Spleen (tissue), 11 donors: ENCODE measurements at regions not wholly inside any gene's neighbourhood (a gene's known extent, or its start where the extent isn't known, plus 50 kb on each side); places are given as distances from the start of the nearest gene placed in this dataset.

Experiments used
- DNase-seq: peaks from one replicate; pipeline ENCODE4 v3.0.0-alpha.2; 2020
- H3K27ac ChIP-seq, 8 donors: fragments of 200-600 bp; sonication (generic) in 7 of 8; 1 replicate in 4 of 8; 2 replicates in 4 of 8; pipeline versions ENCODE4 v1.5.0 to v1.8.0; 2016 to 2021; ENCODE audit warnings: inconsistent platforms in 4 of 8, mild to moderate bottlenecking in 4 of 8, moderate library complexity in 1 of 8
- H3K27me3 ChIP-seq, 7 donors: fragments of 200-600 bp; sonication (generic) in 6 of 7; replicated peaks in 1 of 7; 1 replicate in 4 of 7; 2 replicates in 3 of 7; pipeline versions ENCODE4 v1.5.0 to v1.8.0; 2016 to 2021; ENCODE audit warnings: inconsistent platforms in 3 of 7, mild to moderate bottlenecking in 1 of 7
- H3K36me3 ChIP-seq, 6 donors: fragments of 200-600 bp; sonication (generic) in 5 of 6; 1 replicate in 4 of 6; 2 replicates in 2 of 6; pipeline versions ENCODE4 v1.5.0 to v1.8.0; 2016 to 2021; ENCODE audit warnings: inconsistent platforms in 2 of 6
- H3K4me1 ChIP-seq, 6 donors: fragments of 200-600 bp; sonication (generic) in 5 of 6; 1 replicate in 3 of 6; 2 replicates in 3 of 6; pipeline versions ENCODE4 v1.5.0 to v1.8.0; 2016 to 2021; ENCODE audit warnings: inconsistent platforms in 3 of 6
- H3K4me3 ChIP-seq, 8 donors: fragments of 200-600 bp; sonication (generic) in 7 of 8; 1 replicate in 4 of 8; 2 replicates in 4 of 8; pipeline versions ENCODE4 v1.5.0 to v1.8.0; 2016 to 2021; ENCODE audit warnings: inconsistent platforms in 4 of 8, mild to moderate bottlenecking in 4 of 8, moderate library complexity in 2 of 8
- H3K9me3 ChIP-seq, 8 donors: fragments of 200-600 bp; sonication (generic) in 7 of 8; 1 replicate in 4 of 8; 2 replicates in 4 of 8; pipeline versions ENCODE4 v1.5.0 to v1.8.0; 2016 to 2021; ENCODE audit warnings: inconsistent platforms in 4 of 8
- POLR2A ChIP-seq, 3 donors: fragments of 450-650 bp; IDR thresholded peaks; one replicate each; pipeline ENCODE4 v1.5.1; 2017; ENCODE audit warnings: antibody characterized with exemption in 3 of 3, mild to moderate bottlenecking in 1 of 3
- POLR2AphosphoS5 ChIP-seq, 3 donors: sonication (generic); formaldehyde crosslinking; IDR thresholded peaks; one replicate each; pipeline ENCODE4 v1.5.1; 2017; ENCODE audit warnings: antibody characterized with exemption in 3 of 3
- WGBS, 5 donors: extraction: QIAGEN DNeasy Blood & Tissue Kit in 3 of 5; methylation state at CpG; one replicate each; pipeline versions ENCODE4 v1.1.5 to v1.1.7; 2013 to 2018; 5-methylcytosine and 5-hydroxymethylcytosine counted together
- intact Hi-C: fragments of 100-400 bp; cut with DNase I; formaldehyde crosslinking; loops from one replicate; pipeline ENCODE4 v1.15.0; 2023; ENCODE audit warnings: low total_unique reads
- TF ChIP-seq, protein P1 (sequence below), 11 experiments: fragments of 200-600 bp in 7 of 11; fragments of 450-650 bp in 4 of 11; sonication (generic) in 4 of 11; IDR thresholded peaks in 8 of 11; conservative IDR thresholded peaks in 3 of 11; 1 replicate in 7 of 11; 2 replicates in 4 of 11; pipeline versions ENCODE4 v1.4.0 to v1.8.0; 2016 to 2021; ENCODE audit warnings: antibody characterized with exemption in 11 of 11, inconsistent platforms in 4 of 11, mild to moderate bottlenecking in 1 of 11
- donor health status: healthy with polysubstance abuse.
- donor health status: DM: no; HTN: no; CAD: no; lungs with moderate emphysema.
- donor health status: DM: no; HTN: no; CAD: no.
- donor health status: Bipolar disorder and iron deficiency.
- donor health status: healthy.
- donor health status: DM: no; HTN: no; CAD: no.
- donor health status: DM: yes; HTN: yes; CAD: no.

DNA sequence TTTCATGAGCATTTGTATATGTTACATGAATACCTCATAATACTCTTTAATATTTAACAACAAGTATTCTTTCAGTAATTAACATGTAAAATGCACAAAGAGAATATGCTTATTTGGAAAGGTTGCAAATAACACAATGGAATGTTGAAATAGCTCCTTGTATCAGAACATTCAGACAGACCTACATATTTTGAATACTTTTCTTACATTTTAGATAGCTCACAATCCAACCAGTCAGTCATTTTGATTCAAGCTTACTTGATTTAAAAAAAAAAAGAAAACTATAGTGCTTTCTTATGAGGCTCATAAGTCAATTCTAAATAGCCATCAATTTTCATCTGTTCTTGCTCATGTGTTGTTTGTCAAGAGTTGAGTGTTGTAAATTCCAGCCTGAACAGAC, 518.8 kb downstream of the ADGRL2 start:
- Histone ChIP-seq H3K9me3 (no peaks in the 10 kb centered on the region), H3K27ac (no peak overlapping the region), H3K36me3 (no peaks in the 10 kb centered on the region), H3K4me3 (no peak overlapping the region), H3K27me3 (no peaks in the 10 kb centered on the region), H3K4me1 (no peaks in the 10 kb centered on the region)
- no peak for DNase-seq
- TF ChIP-seq POLR2AphosphoS5 (IDR thresholded peaks at IDR 0.05), result no peak
- TF ChIP-seq, protein P1, sequence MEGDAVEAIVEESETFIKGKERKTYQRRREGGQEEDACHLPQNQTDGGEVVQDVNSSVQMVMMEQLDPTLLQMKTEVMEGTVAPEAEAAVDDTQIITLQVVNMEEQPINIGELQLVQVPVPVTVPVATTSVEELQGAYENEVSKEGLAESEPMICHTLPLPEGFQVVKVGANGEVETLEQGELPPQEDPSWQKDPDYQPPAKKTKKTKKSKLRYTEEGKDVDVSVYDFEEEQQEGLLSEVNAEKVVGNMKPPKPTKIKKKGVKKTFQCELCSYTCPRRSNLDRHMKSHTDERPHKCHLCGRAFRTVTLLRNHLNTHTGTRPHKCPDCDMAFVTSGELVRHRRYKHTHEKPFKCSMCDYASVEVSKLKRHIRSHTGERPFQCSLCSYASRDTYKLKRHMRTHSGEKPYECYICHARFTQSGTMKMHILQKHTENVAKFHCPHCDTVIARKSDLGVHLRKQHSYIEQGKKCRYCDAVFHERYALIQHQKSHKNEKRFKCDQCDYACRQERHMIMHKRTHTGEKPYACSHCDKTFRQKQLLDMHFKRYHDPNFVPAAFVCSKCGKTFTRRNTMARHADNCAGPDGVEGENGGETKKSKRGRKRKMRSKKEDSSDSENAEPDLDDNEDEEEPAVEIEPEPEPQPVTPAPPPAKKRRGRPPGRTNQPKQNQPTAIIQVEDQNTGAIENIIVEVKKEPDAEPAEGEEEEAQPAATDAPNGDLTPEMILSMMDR (IDR thresholded peaks at IDR 0.05 in 8 of 11, conservative IDR thresholded peaks at IDR 0.05 in 3 of 11), result no peak
- no peak for TF ChIP-seq POLR2A (IDR thresholded peaks at IDR 0.05)
- intact Hi-C loops, result no loop called here

DNA sequence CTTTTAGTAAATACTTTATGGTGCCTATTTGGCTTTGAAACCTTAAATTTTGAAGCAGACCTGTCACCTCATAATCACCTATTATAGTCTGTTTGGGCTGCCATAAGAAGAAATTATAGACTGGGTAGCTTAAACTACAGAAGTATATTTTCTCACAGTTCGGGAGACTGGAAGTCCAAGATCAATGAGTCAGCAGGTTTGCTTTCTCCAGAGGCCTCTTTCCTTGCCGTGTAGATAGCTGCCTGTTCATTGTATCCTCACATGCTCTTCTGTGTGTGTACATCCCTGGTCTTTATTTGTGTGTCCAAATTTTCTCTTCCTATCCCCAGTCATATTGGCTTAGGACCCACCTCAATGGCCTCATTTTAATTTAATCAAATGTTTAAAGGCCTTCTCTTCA, 518.2 kb downstream of the ADGRL2 start:
- Histone ChIP-seq H3K4me3 (no peak overlapping the region), H3K4me1 (no peaks in the 10 kb centered on the region), H3K9me3 (no peaks in the 10 kb centered on the region), H3K36me3 (no peaks in the 10 kb centered on the region), H3K27ac (no peak overlapping the region), H3K27me3 (no peaks in the 10 kb centered on the region)
- WGBS, 5 donors, result 76 to 94% (median 84%) methylated on average over 2 of the region's 2 CpGs
- intact Hi-C loops, result no loop called here
- TF ChIP-seq POLR2A (IDR thresholded peaks at IDR 0.05) (no peak), POLR2AphosphoS5 (IDR thresholded peaks at IDR 0.05) (no peak)
- TF ChIP-seq, protein P1 (IDR thresholded peaks at IDR 0.05 in 8 of 11, conservative IDR thresholded peaks at IDR 0.05 in 3 of 11), result no peak
- DNase-seq, result no peak

DNA sequence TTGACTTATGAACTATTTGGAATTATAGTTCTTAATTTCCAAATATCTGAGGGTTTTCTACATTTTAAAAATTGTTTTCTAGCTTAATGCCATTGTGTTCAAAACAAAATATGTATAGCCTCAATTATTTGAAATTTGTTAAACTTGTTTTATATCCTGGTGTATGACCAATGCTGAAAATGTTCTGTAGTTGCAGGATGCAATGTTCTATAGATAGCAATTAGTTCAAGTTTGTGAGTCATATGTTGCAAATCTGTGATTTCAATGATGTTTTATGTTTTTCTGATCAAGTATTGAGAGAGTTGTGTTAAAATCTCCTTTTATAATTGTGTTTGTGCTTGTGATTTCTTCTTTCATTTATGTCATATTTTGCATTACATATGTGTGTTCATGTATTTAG, 517.5 kb downstream of the ADGRL2 start:
- H3K36me3 ChIP-seq, result no peaks in the 10 kb centered on the region
- intact Hi-C loops, result no loop called here
- no peak overlapping the region for H3K4me3 ChIP-seq
- no peak overlapping the region for H3K27ac ChIP-seq
- TF ChIP-seq POLR2A (IDR thresholded peaks at IDR 0.05) (no peak), POLR2AphosphoS5 (IDR thresholded peaks at IDR 0.05) (no peak)
- TF ChIP-seq, protein P1 (IDR thresholded peaks at IDR 0.05 in 8 of 11, conservative IDR thresholded peaks at IDR 0.05 in 3 of 11), result no peak
- H3K9me3 ChIP-seq, result no peaks in the 10 kb centered on the region
- H3K4me1 ChIP-seq, result no peaks in the 10 kb centered on the region
- no peak for DNase-seq
- no peaks in the 10 kb centered on the region for H3K27me3 ChIP-seq

DNA sequence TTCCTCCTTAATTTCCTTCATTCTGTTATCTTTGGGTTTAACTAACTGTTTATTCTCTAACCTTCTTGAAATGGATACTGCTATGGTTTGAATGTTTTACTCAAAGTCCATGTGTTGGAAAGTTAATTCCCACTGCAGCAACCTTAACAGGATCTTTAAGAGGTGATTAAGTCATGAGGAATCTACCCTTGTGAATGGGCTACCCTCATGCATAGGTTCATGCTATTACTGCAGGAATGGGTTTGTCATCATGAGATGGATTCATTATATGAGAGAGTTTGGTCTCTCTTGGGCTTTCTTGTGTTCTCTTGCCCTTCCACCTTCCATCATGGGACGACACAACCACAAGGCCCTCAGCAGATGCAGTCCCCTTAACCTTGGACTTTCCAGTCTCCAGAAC, 516.9 kb downstream of the ADGRL2 start:
- 84 to 100% (median 92%) methylated on average over 1 of the region's 1 CpG for WGBS, 5 donors
- DNase-seq, result no peak
- H3K27me3 ChIP-seq, result no peaks in the 10 kb centered on the region
- no peaks in the 10 kb centered on the region for H3K4me1 ChIP-seq
- no peak overlapping the region for H3K4me3 ChIP-seq
- no peaks in the 10 kb centered on the region for H3K9me3 ChIP-seq
- intact Hi-C loops, result no loop called here
- H3K27ac ChIP-seq, result no peak overlapping the region
- TF ChIP-seq POLR2AphosphoS5 (IDR thresholded peaks at IDR 0.05) (no peak), POLR2A (IDR thresholded peaks at IDR 0.05) (no peak)
- TF ChIP-seq, protein P1 (IDR thresholded peaks at IDR 0.05 in 8 of 11, conservative IDR thresholded peaks at IDR 0.05 in 3 of 11), result no peak
- H3K36me3 ChIP-seq, result no peaks in the 10 kb centered on the region
